C4-2B (cell line): ENCODE measurements at regions not wholly inside any gene's neighbourhood (a gene's known extent, or its start where the extent isn't known, plus 50 kb on each side); places are given as distances from the start of the nearest gene placed in this dataset.

ENCODE experiments used
- H3K27ac ChIP-seq: fragments of 450-650 bp; 2 replicates; pipeline ENCODE4 v1.5.1; 2017
- ZFX ChIP-seq: fragments of 450-650 bp; IDR thresholded peaks from 2 replicates; pipeline ENCODE4 v1.6.1; 2017
- TF ChIP-seq, protein P1 (sequence below): fragments of 450-650 bp; conservative IDR thresholded peaks from 2 replicates; pipeline ENCODE4 v1.5.1; 2017; ENCODE audit warnings: mild to moderate bottlenecking

DNA sequence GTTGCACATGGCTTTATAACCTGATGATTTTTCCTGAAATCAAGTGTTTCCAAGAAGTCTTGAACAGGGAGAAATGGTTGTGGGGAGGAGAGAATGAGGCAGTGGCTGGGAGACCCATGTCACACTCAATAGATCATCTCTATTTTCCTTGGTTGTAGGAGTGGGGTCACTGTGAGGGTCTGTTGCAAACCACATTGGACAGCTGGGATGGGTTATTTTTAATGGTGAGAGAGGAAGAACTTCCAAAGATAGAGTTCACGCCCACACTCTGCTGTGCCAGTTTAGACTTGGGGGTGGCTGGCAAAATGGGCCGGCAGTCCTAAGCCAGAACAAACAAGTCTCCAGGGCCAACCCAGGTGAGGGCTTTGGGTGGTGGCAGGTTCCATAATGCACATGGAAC, 196.2 kb upstream of the ADRA1D start:
- TF ChIP-seq, protein P1, sequence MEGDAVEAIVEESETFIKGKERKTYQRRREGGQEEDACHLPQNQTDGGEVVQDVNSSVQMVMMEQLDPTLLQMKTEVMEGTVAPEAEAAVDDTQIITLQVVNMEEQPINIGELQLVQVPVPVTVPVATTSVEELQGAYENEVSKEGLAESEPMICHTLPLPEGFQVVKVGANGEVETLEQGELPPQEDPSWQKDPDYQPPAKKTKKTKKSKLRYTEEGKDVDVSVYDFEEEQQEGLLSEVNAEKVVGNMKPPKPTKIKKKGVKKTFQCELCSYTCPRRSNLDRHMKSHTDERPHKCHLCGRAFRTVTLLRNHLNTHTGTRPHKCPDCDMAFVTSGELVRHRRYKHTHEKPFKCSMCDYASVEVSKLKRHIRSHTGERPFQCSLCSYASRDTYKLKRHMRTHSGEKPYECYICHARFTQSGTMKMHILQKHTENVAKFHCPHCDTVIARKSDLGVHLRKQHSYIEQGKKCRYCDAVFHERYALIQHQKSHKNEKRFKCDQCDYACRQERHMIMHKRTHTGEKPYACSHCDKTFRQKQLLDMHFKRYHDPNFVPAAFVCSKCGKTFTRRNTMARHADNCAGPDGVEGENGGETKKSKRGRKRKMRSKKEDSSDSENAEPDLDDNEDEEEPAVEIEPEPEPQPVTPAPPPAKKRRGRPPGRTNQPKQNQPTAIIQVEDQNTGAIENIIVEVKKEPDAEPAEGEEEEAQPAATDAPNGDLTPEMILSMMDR = no peak
- no peak for TF ChIP-seq ZFX
- no peak overlapping the region for H3K27ac ChIP-seq

DNA sequence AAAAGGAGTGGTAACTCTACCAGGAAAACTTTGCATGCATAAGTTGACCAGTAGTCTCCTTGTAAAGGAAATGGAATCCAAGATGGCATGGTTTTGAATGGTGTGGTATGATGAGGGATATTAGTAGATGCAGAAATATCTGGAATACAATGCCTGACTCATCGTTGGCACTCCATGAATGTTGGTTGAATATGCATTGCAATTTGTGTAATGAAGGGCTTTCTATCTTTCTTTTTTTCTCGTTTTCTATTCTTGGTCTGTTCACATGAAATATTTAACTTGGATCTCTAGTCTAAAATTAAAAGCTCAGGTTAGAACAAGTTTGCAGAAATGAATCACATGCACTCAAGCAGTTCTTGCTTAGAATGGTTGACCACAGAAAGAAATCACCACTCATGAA, 195.3 kb upstream of the ADRA1D start:
- no peak overlapping the region for H3K27ac ChIP-seq
- TF ChIP-seq, protein P1 = no peak
- no peak for TF ChIP-seq ZFX

DNA sequence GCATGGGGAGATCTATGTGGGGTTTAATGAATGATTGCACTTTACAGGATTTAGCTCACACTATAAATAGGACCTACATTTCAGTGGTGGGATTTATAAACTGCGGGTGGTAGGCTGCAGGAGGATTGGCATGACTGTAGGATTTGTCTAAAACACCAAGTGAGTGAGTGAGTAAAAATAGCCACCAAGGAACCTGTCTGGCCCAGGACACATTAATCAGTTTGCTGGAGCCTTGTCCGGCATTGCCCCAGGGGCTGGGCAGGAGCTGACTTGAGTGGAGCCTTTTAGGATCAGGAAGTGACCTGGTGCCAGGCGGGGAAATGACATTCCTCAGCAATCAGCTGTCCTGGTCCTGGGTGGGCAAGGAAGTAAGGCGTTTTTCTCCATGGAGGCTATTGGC, 193.9 kb upstream of the ADRA1D start:
- no peak overlapping the region for H3K27ac ChIP-seq
- no peak for TF ChIP-seq ZFX
- TF ChIP-seq, protein P1 = no peak

DNA sequence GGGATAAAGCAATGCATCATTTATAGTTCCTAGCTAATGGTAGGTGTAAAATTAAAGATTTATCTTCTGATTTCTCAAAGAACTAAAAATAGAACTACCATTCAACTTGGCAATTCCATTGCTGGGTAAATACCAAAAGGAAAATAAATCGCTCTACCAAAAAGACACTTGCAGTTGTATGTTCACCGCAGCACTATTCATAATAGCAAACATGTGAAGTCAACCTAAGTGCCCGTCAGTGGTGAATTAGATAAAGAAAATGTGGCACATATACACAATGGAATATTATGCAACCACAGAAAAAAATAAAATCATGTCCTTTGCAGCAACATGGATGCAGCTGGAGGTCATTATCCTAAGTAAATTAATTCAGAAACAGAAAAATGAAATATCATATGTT, 192.8 kb upstream of the ADRA1D start:
- no peak overlapping the region for H3K27ac ChIP-seq
- TF ChIP-seq, protein P1 = no peak
- TF ChIP-seq ZFX = no peak

DNA sequence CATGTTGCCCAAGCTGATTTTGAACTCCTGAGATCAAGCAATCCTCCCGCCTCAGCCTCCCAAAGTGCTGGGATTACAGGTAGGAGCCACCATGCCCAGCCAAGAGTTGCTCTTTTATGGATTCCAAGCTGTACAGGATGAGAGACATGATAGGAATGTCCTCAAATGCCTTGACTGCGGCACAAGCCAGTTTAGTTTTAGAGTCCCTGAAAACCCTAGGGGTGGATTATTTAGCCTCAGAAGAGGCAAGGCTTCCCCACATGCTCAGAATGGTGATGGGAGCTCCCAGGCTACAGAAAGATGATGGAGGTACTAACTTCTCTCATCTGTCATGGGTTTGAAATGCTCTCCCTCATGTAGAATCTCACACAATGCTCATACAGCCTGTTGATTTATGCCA, 192.1 kb upstream of the ADRA1D start:
- H3K27ac ChIP-seq = no peak overlapping the region
- TF ChIP-seq, protein P1 = no peak
- TF ChIP-seq ZFX = no peak

DNA sequence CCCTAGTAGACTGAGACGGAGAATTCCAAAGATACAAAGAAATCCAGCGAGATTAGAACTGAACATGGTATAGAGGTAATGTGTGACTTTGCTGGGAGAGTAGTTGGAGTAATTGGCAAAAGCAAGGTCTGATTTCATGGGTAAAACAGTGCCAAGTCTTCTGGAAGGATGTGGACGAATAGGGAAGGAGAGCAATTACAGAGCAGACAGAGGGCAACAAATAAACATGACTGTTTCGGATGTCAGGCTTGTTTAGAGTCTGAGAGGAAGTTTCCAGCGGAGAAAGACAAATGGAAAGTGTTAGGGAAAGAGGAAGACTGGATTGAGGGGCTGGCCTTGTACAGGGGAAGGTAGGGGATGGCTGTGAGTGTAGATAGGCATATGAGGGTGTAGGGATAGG, 190.4 kb upstream of the ADRA1D start:
- no peak overlapping the region for H3K27ac ChIP-seq
- TF ChIP-seq, protein P1 = no peak
- no peak for TF ChIP-seq ZFX

DNA sequence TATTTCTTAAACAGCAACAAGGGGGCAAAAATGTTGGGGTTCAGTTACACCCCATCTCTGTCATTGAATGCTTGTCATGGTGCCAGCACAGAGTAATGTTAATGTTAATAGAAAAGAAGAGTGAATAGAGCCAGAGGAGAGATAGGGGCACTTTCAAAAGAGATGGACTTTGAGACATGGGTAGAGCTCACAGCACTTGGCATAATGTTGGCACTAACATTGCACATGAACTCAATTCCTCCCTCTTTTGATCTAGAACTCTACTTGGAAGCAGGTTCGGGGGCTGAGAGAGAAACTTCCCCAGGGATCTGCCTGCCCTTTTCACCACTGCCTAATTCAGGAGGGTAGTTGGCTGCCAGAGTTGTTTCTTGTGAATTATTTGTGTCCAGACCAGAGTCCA, 188.0 kb upstream of the ADRA1D start:
- TF ChIP-seq, protein P1 = no peak
- no peak for TF ChIP-seq ZFX

More for the DNA sequence above, 188.0 kb upstream of the ADRA1D start:
- no peak overlapping the region for H3K27ac ChIP-seq
